ENCODE measurements at regions not wholly inside any gene's neighbourhood (a gene's known extent, or its start where the extent isn't known, plus 50 kb on each side); places are given as distances from the start of the nearest gene placed in this dataset.

DNA sequence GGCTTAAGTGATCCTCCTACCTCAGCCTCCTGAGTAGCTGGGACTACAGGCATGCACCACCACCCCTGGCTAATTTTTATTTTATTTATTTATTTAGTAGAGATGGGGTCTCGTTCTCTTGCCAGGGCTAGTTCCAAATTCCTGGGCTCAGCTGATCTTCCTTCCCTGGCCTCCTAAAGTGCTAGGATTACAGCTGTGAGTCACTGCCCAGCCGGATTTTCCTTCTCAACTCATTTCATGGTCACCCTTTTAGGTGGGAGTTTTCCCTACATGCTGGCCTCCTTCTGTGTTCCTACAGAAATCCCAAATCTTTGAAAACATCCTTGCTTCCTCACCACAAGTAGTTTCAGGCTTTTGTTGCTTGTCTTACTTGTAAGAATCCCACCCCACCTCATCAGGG is 102.1 kb upstream of the SIAH1 start:
- H3K9me3 Mint-ChIP-seq = peaks cover 0 to 5% (median 0%) of the 10 kb centered on the region in 7 donors
- no peak for DNase-seq

DNA sequence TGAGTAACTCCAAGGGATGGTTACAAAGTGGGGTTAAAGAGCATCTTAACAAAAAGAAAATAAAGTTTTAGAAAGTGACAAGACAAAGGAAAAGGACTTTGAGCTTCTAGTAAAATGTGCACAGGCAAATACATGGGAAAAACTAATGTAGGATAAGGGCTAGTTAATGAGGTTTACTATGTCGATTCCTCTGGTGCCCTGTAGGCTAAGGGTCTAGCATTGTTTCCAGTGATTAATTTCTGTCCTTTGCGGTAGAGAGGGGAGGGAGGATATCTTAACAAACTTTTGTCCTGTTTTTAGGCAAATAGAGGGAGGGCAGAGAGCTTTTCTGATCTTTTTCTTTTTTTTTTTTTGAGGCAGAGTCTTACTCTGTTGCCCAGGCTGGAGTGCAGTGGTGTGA is 96.6 kb upstream of the SIAH1 start:
- Mint-ChIP-seq H3K9me3 (peaks cover 0 to 4% (median 0%) of the 10 kb centered on the region in 7 donors), H3K27me3 (peaks cover 32% of the 10 kb centered on the region), H3K27ac (no peak overlapping the region), H3K36me3 (no peaks in the 10 kb centered on the region), H3K4me3 (no peak overlapping the region), H3K4me1 (no peaks in the 10 kb centered on the region)
- no peak for DNase-seq
- Histone ChIP-seq H3K4me1 (ENCODE audit: control insufficient read depth, insufficient read depth, low read length, poor library complexity, severe bottlenecking) (no peaks in the 10 kb centered on the region), H3K27ac (ENCODE audit: insufficient read depth, low read length, poor library complexity, severe bottlenecking) (no peak overlapping the region), H3K9me3 (ENCODE audit: control insufficient read depth in 2 of 2, low read length in 2 of 2) (no peaks in the 10 kb centered on the region), H3K36me3 (ENCODE audit: control insufficient read depth, insufficient read depth, low read length) (no peaks in the 10 kb centered on the region), H3K27me3 (ENCODE audit: control insufficient read depth, insufficient read depth, low read length) (peaks cover 11% of the 10 kb centered on the region), H3K4me3 (ENCODE audit: low read depth, low read length) (no peak overlapping the region)
- no peak for ATAC-seq (ENCODE audit: low read depth in 2 of 2)

More for the DNA sequence above, 102.1 kb upstream of the SIAH1 start:
- H3K27me3 ChIP-seq (ENCODE audit: control insufficient read depth, insufficient read depth, low read length) = peaks cover 4% of the 10 kb centered on the region
- H3K4me1 ChIP-seq (ENCODE audit: control insufficient read depth, insufficient read depth, low read length, poor library complexity, severe bottlenecking) = no peaks in the 10 kb centered on the region
- no peak overlapping the region for H3K27ac ChIP-seq (ENCODE audit: insufficient read depth, low read length, poor library complexity, severe bottlenecking)
- no peak overlapping the region for H3K4me3 Mint-ChIP-seq
- H3K4me1 Mint-ChIP-seq = no peaks in the 10 kb centered on the region
- no peaks in the 10 kb centered on the region for H3K9me3 ChIP-seq (ENCODE audit: control insufficient read depth in 2 of 2, low read length in 2 of 2)
- no peak overlapping the region for H3K27ac Mint-ChIP-seq
- H3K36me3 ChIP-seq (ENCODE audit: control insufficient read depth, insufficient read depth, low read length) = no peaks in the 10 kb centered on the region
- ATAC-seq (ENCODE audit: low read depth in 2 of 2) = no peak
- peaks cover 21% of the 10 kb centered on the region for H3K27me3 Mint-ChIP-seq
- H3K36me3 Mint-ChIP-seq = no peaks in the 10 kb centered on the region
- H3K4me3 ChIP-seq (ENCODE audit: low read depth, low read length) = no peak overlapping the region

DNA sequence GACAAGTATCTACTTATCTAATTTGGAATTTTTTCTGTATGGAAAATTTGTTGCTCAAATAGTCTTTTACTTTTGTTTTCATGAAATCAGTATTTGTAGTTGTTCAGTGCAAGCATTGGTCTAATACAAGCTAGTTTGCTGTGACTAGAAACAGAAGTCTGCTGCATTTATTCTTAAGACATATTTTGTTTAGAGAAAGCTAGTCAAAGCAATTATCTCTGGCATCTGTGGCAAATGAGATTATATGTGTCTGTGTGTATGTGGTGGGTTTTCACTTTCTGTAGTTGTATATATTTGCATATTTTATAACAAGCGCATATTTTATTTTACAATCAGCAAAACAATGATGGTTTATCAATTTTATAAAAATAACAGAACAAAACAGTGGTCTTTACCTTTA is 96.0 kb upstream of the SIAH1 start:
- ATAC-seq (ENCODE audit: low read depth in 2 of 2) (no peak), DNase-seq (no peak)
- Histone ChIP-seq H3K4me1 (ENCODE audit: control insufficient read depth, insufficient read depth, low read length, poor library complexity, severe bottlenecking) (no peaks in the 10 kb centered on the region), H3K9me3 (ENCODE audit: control insufficient read depth in 2 of 2, low read length in 2 of 2) (no peaks in the 10 kb centered on the region), H3K27ac (ENCODE audit: insufficient read depth, low read length, poor library complexity, severe bottlenecking) (no peak overlapping the region), H3K4me3 (ENCODE audit: low read depth, low read length) (no peak overlapping the region), H3K36me3 (ENCODE audit: control insufficient read depth, insufficient read depth, low read length) (no peaks in the 10 kb centered on the region), H3K27me3 (ENCODE audit: control insufficient read depth, insufficient read depth, low read length) (peaks cover 11% of the 10 kb centered on the region)
- H3K4me1 Mint-ChIP-seq = no peaks in the 10 kb centered on the region
- H3K9me3 Mint-ChIP-seq = peaks cover 0 to 4% (median 0%) of the 10 kb centered on the region in 7 donors
- no peak overlapping the region for H3K4me3 Mint-ChIP-seq
- H3K27ac Mint-ChIP-seq = no peak overlapping the region
- no peaks in the 10 kb centered on the region for H3K36me3 Mint-ChIP-seq
- peaks cover 30% of the 10 kb centered on the region for H3K27me3 Mint-ChIP-seq

- Histone ChIP-seq H3K36me3 (ENCODE audit: control insufficient read depth, insufficient read depth, low read length) (no peaks in the 10 kb centered on the region), H3K27me3 (ENCODE audit: control insufficient read depth, insufficient read depth, low read length) (peaks cover 11% of the 10 kb centered on the region), H3K4me1 (ENCODE audit: control insufficient read depth, insufficient read depth, low read length, poor library complexity, severe bottlenecking) (no peaks in the 10 kb centered on the region), H3K9me3 (ENCODE audit: control insufficient read depth in 2 of 2, low read length in 2 of 2) (no peaks in the 10 kb centered on the region), H3K4me3 (ENCODE audit: low read depth, low read length) (no peak overlapping the region), H3K27ac (ENCODE audit: insufficient read depth, low read length, poor library complexity, severe bottlenecking) (no peak overlapping the region)
- Mint-ChIP-seq H3K27me3 (peaks cover 30% of the 10 kb centered on the region), H3K4me3 (no peak overlapping the region), H3K36me3 (peaks cover 4% of the 10 kb centered on the region), H3K9me3 (peaks cover 0 to 8% (median 2%) of the 10 kb centered on the region in 7 donors), H3K4me1 (no peaks in the 10 kb centered on the region), H3K27ac (no peak overlapping the region)
- DNase-seq = no peak
- no peak for ATAC-seq (ENCODE audit: low read depth in 2 of 2)
Measured at GRCh38 chr16:48479955-48480354, 94.7 kb upstream of the SIAH1 start.

- Mint-ChIP-seq H3K9me3 (peaks cover 0 to 8% (median 2%) of the 10 kb centered on the region in 7 donors), H3K4me3 (no peak overlapping the region), H3K27me3 (peaks cover 30% of the 10 kb centered on the region), H3K36me3 (peaks cover 4% of the 10 kb centered on the region), H3K4me1 (no peaks in the 10 kb centered on the region), H3K27ac (no peak overlapping the region)
- no peaks in the 10 kb centered on the region for H3K36me3 ChIP-seq (ENCODE audit: control insufficient read depth, insufficient read depth, low read length)
- no peak overlapping the region for H3K27ac ChIP-seq (ENCODE audit: insufficient read depth, low read length, poor library complexity, severe bottlenecking)
- no peak for DNase-seq
- H3K9me3 ChIP-seq (ENCODE audit: control insufficient read depth in 2 of 2, low read length in 2 of 2) = no peaks in the 10 kb centered on the region
- no peak for ATAC-seq (ENCODE audit: low read depth in 2 of 2)
- H3K4me3 ChIP-seq (ENCODE audit: low read depth, low read length) = no peak overlapping the region
- H3K27me3 ChIP-seq (ENCODE audit: control insufficient read depth, insufficient read depth, low read length) = peaks cover 11% of the 10 kb centered on the region
- H3K4me1 ChIP-seq (ENCODE audit: control insufficient read depth, insufficient read depth, low read length, poor library complexity, severe bottlenecking) = no peaks in the 10 kb centered on the region
Measured at GRCh38 chr16:48479329-48479728, 94.1 kb upstream of the SIAH1 start.

DNA sequence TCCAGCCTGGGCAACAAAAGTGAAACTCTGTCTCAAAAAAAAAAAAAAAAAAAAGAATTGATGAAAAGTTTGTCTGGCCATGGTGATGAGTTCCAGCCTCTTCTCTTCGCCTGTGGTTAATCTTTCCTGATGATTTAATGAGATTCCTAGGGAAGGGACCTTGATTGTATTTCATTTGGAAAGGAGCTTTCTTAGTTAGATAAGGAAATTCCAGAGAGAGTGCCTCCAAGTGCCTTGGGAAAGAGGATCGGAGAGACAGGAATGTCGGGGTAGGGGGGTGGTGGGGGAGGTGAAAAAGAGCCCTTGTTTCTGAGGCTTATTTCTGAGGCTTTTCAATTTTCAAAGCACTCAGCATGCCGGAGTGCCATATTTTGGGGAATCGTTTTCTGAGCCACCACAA is 93.2 kb upstream of the SIAH1 start:
- Mint-ChIP-seq H3K27ac (no peak overlapping the region), H3K27me3 (peaks cover 30% of the 10 kb centered on the region), H3K36me3 (peaks cover 4% of the 10 kb centered on the region), H3K4me3 (no peak overlapping the region), H3K4me1 (peaks cover 0 to 1% (median 0%) of the 10 kb centered on the region in 4 donors), H3K9me3 (peaks cover 0 to 6% (median 2%) of the 10 kb centered on the region in 7 donors)
- no peaks in the 10 kb centered on the region for H3K9me3 ChIP-seq (ENCODE audit: control insufficient read depth in 2 of 2, low read length in 2 of 2)
- no peak overlapping the region for H3K4me3 ChIP-seq (ENCODE audit: low read depth, low read length)
- no peak overlapping the region for H3K27ac ChIP-seq (ENCODE audit: insufficient read depth, low read length, poor library complexity, severe bottlenecking)
- H3K4me1 ChIP-seq (ENCODE audit: control insufficient read depth, insufficient read depth, low read length, poor library complexity, severe bottlenecking) = no peaks in the 10 kb centered on the region
- H3K27me3 ChIP-seq (ENCODE audit: control insufficient read depth, insufficient read depth, low read length) = peaks cover 11% of the 10 kb centered on the region
- no peaks in the 10 kb centered on the region for H3K36me3 ChIP-seq (ENCODE audit: control insufficient read depth, insufficient read depth, low read length)
- DNase-seq (no peak), ATAC-seq (ENCODE audit: low read depth in 2 of 2) (no peak)

DNA sequence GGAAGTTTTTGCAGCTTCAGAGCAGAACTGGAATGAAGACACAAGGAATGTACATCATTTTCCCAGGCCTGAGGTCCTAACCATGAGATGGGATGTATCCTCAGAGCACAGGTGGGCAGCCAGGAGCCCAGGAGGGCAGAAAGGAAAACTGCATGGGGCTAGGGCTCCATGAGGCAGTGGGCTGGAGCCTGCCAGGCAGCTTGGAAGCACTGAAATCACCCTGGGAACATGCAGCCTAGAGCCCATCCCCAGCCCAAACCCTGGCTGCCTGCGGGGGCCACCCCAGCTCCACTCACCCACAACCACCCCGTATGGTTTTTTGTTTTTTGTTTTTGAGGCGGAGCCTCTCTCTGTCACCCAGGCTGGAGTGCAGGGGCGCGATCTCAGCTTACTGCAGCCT is 86.2 kb upstream of the SIAH1 start:
- no peak overlapping the region for H3K4me3 ChIP-seq (ENCODE audit: low read depth, low read length)
- H3K27ac ChIP-seq (ENCODE audit: insufficient read depth, low read length, poor library complexity, severe bottlenecking) = no peak overlapping the region
- Mint-ChIP-seq H3K4me3 (no peak overlapping the region), H3K9me3 (peaks cover 0 to 5% (median 0%) of the 10 kb centered on the region in 7 donors), H3K27ac (no peak overlapping the region), H3K4me1 (peaks cover 0 to 5% (median 0%) of the 10 kb centered on the region in 4 donors), H3K27me3 (peaks cover 17% of the 10 kb centered on the region), H3K36me3 (peaks cover 4% of the 10 kb centered on the region)
- ATAC-seq (ENCODE audit: low read depth in 2 of 2) (no peak), DNase-seq (no peak)
- H3K4me1 ChIP-seq (ENCODE audit: control insufficient read depth, insufficient read depth, low read length, poor library complexity, severe bottlenecking) = no peaks in the 10 kb centered on the region
- no peaks in the 10 kb centered on the region for H3K27me3 ChIP-seq (ENCODE audit: control insufficient read depth, insufficient read depth, low read length)
- H3K9me3 ChIP-seq (ENCODE audit: control insufficient read depth in 2 of 2, low read length in 2 of 2) = no peaks in the 10 kb centered on the region
- no peaks in the 10 kb centered on the region for H3K36me3 ChIP-seq (ENCODE audit: control insufficient read depth, insufficient read depth, low read length)

DNA sequence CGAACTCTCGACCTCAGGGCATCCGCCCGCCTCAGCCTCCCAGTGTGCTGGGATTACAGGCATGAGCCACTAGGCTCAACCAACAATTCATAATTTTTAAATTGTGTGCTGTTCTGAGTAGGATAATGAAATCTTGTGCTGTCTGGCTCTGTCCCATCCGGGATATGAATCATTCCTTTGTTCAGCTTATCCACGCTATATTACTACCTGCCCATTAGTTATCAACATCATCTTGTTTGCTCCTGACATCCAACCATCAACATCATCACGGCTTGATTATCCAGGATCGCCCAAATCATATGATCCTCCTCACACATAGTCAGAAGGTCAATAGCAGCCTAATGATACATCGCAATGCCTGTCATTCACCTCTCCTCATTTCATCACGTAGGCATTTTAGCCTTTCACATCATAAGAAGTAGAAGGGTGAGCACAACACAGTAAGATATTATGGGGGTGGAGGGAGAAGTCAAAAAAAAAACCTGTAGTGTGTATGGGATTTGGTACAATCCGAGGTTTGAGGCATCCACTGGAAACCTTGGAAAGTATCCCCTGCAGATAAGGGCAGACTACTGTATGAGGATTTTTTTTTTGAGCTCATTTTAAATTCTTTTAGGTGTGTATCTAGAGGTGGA is 77.0 kb upstream of the SIAH1 start:
- Histone ChIP-seq H3K9me3 (ENCODE audit: control insufficient read depth in 2 of 2, low read length in 2 of 2) (no peaks in the 10 kb centered on the region), H3K27ac (ENCODE audit: insufficient read depth, low read length, poor library complexity, severe bottlenecking) (no peak overlapping the region), H3K36me3 (ENCODE audit: control insufficient read depth, insufficient read depth, low read length) (no peaks in the 10 kb centered on the region), H3K27me3 (ENCODE audit: control insufficient read depth, insufficient read depth, low read length) (no peaks in the 10 kb centered on the region), H3K4me3 (ENCODE audit: low read depth, low read length) (no peak overlapping the region), H3K4me1 (ENCODE audit: control insufficient read depth, insufficient read depth, low read length, poor library complexity, severe bottlenecking) (no peaks in the 10 kb centered on the region)
- no peak overlapping the region for H3K4me3 Mint-ChIP-seq
- no peaks in the 10 kb centered on the region for H3K36me3 Mint-ChIP-seq
- no peak overlapping the region for H3K27ac Mint-ChIP-seq
- peaks cover 0 to 5% (median 1%) of the 10 kb centered on the region in 7 donors for H3K9me3 Mint-ChIP-seq
- no peak for ATAC-seq (ENCODE audit: low read depth in 2 of 2)
- no peak for DNase-seq
- peaks cover 6% of the 10 kb centered on the region for H3K27me3 Mint-ChIP-seq
- H3K4me1 Mint-ChIP-seq = peaks cover under 1 to 10% (median 4%) of the 10 kb centered on the region in 4 donors

All from CD4-positive, CD25-positive, alpha-beta regulatory T cell (primary cell).